HEK293T (cell line): ENCODE measurements at regions not wholly inside any gene's neighbourhood (a gene's known extent, or its start where the extent isn't known, plus 50 kb on each side); places are given as distances from the start of the nearest gene placed in this dataset.

Source experiments
- CTCF ChIA-PET: fragments of 350-600 bp; formaldehyde crosslinking; extraction: SDS; loops from one replicate; lab custom pipeline; 2021; ENCODE audit warnings: antibody characterized with exemption, inconsistent platforms; lab: Yijun Ruan, JAX
- POLR2A ChIA-PET: fragments of 350-600 bp; formaldehyde crosslinking; extraction: SDS; loops from one replicate; lab custom pipeline; 2020; ENCODE audit warnings: antibody characterized with exemption, inconsistent platforms; lab: Yijun Ruan, JAX
- DNase-seq: peaks from one replicate; pipeline ENCODE4 v3.0.0; 2012; ENCODE audit warnings: mixed read lengths; ENCODE audit errors: extremely low spot score
- ARNT ChIP-seq: fragments of 450-650 bp; IDR thresholded peaks from 2 replicates; pipeline ENCODE4 v1.6.1; 2017; ENCODE audit warnings: mild to moderate bottlenecking
- BHLHE40 ChIP-seq: fragments of 450-650 bp; IDR thresholded peaks from 2 replicates; pipeline ENCODE4 v1.6.1; 2016; ENCODE audit warnings: mild to moderate bottlenecking, moderate library complexity, borderline replicate concordance
- CTBP1 ChIP-seq: fragments of 450-650 bp; IDR thresholded peaks from 2 replicates; pipeline ENCODE4 v1.6.1; 2016; ENCODE audit warnings: borderline replicate concordance
- ELF4 ChIP-seq: fragments of 450-650 bp; IDR thresholded peaks from 2 replicates; pipeline ENCODE4 v1.6.1; 2017; ENCODE audit warnings: antibody characterized with exemption
- FOXA1 ChIP-seq: fragments of 450-650 bp; IDR thresholded peaks from 2 replicates; pipeline ENCODE4 v1.6.1; 2016; ENCODE audit warnings: mild to moderate bottlenecking
- FOXK2 ChIP-seq: fragments of 450-650 bp; IDR thresholded peaks from 2 replicates; pipeline ENCODE4 v1.6.1; 2016; ENCODE audit warnings: mild to moderate bottlenecking
- FOXM1 ChIP-seq: fragments of 450-650 bp; IDR thresholded peaks from 2 replicates; pipeline ENCODE4 v1.6.1; 2017; ENCODE audit warnings: mild to moderate bottlenecking, borderline replicate concordance
- HDGF ChIP-seq: fragments of 450-650 bp; IDR thresholded peaks from 2 replicates; pipeline ENCODE4 v1.6.1; 2017; ENCODE audit warnings: antibody characterized with exemption, borderline replicate concordance
- L3MBTL2 ChIP-seq: fragments of 450-650 bp; conservative IDR thresholded peaks from 2 replicates; pipeline ENCODE4 v1.6.1; 2016; ENCODE audit warnings: mild to moderate bottlenecking
- LEF1 ChIP-seq: fragments of 450-650 bp; IDR thresholded peaks from 2 replicates; pipeline ENCODE4 v1.6.1; 2017; ENCODE audit warnings: mild to moderate bottlenecking, borderline replicate concordance
- NFRKB ChIP-seq: fragments of 450-650 bp; IDR thresholded peaks from 2 replicates; pipeline ENCODE4 v1.6.1; 2016; ENCODE audit warnings: mild to moderate bottlenecking, moderate library complexity
- PKNOX1 ChIP-seq: fragments of 450-650 bp; IDR thresholded peaks from 2 replicates; pipeline ENCODE4 v1.6.1; 2016
- SP1 ChIP-seq: fragments of 450-650 bp; IDR thresholded peaks from 2 replicates; pipeline ENCODE4 v1.6.1; 2017
- SUZ12 ChIP-seq: fragments of 450-650 bp; IDR thresholded peaks from 2 replicates; pipeline ENCODE4 v1.6.1; 2016; ENCODE audit warnings: mild to moderate bottlenecking
- TARDBP ChIP-seq: fragments of 450-650 bp; IDR thresholded peaks from 2 replicates; pipeline ENCODE4 v1.6.1; 2016
- ZNF384 ChIP-seq: fragments of 450-650 bp; IDR thresholded peaks from 2 replicates; pipeline ENCODE4 v1.6.1; 2016

DNA sequence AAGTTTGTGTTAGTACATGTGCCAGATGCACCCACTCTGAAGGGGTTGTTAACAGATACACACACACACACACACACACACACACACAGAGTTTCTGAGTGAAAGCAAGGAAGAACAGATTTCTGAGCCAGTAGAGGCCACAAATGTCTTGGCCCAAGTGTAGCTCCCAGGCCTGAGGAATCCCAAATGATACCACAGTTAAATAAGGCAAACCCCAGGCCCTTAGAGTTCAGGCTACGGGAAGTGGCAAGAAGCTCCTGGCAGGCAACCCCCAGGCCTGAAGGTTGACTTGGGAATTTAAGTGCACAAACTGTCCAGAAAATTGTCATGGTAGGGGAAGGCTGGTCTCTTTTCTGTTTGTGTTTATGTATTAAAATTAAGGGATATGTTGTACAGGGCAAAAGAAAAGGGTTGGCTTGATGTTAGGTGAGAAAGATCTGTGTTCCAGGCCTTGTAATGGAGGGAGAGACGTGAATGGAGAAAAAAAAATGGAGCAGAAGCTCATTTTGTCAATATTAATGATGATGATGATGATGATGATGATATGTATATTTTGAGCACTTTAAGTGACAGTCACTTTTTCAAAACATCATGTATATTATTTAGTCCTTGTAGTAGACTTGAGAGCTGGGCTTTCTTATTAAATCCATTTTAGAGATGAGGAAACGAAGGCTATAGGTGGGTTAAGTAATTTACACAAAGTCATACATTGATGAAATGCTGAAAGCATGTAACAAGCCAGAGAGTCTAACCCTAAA is 317.0 kb upstream of the JAG1 start:
- POLR2A ChIA-PET: no interaction called here
- DNase-seq: no peak
- TF ChIP-seq CTBP1 (no peak), FOXA1 (no peak)
- CTCF ChIA-PET: no interaction called here

DNA sequence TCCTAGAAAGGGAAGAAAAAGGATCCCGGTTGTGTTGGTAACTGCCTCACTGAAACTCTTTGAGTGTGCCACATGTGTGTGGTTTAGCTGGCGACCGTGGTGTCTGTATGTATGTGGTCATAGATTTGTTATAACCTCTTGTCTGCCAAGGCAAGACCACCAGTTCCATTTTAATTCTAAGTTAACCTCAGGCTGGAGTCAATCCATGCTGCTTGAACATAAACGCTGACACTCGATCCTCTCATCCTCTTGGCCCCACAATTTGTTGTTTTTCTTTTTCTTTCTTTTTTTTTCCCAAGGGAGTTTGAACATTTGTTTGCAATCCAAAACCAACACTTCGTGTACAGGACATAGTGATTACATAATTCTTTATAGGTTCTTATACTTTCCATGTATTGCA is 318.9 kb upstream of the JAG1 start:
- no peak for TF ChIP-seq TARDBP
- no peak for TF ChIP-seq BHLHE40
- TF ChIP-seq CTBP1: no peak
- TF ChIP-seq LEF1: no peak
- no peak for DNase-seq
- CTCF ChIA-PET: no interaction called here
- POLR2A ChIA-PET: no interaction called here

GRCh38 chr20:10994991-10995700 is 321.3 kb upstream of the JAG1 start:
- DNase-seq: no peak
- POLR2A ChIA-PET: no interaction called here
- TF ChIP-seq PKNOX1 (no peak), NFRKB (no peak), HDGF (no peak), TARDBP (no peak), FOXM1 (no peak), ZNF384 (no peak), FOXA1 (no peak), L3MBTL2 (no peak), SUZ12 (no peak), ARNT (no peak), CTBP1 (no peak), BHLHE40 (no peak), LEF1 (no peak), ELF4 (no peak), SP1 (no peak), FOXK2 (no peak)
- CTCF ChIA-PET: no interaction called here

- DNase-seq: no peak
- POLR2A ChIA-PET: no interaction called here
- TF ChIP-seq ELF4: no peak
- TF ChIP-seq L3MBTL2: no peak
- TF ChIP-seq ARNT: no peak
- no peak for TF ChIP-seq HDGF
- no peak for TF ChIP-seq FOXK2
- no peak for TF ChIP-seq BHLHE40
- no peak for TF ChIP-seq SUZ12
- TF ChIP-seq CTBP1: no peak
- TF ChIP-seq ZNF384: no peak
- CTCF ChIA-PET: no interaction called here
Observed at GRCh38 chr20:10998476-10998875, 324.7 kb upstream of the JAG1 start.

DNA sequence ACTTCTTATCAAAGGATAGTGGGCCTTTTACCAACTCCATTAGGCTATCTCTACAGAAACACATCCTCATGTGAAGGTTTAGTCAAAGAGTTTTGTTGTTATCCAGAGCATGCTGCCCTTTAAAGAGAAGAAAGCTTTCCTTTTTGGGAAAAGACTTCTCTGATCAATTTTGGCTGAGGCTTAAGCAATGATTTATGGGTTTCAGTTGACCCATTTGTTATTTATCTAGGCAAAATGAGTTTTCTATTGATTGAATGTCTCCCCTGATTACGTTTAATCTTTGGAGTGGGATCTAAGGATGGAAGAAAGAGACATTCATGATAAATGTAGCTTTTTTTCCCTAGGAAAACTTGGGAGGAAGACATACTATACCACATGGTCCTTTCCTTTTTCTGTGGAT is 326.6 kb upstream of the JAG1 start:
- DNase-seq: no peak
- ChIA-PET POLR2A (no interaction called here), CTCF (no interaction called here)
- TF ChIP-seq ZNF384 (no peak), FOXK2 (no peak), LEF1 (no peak), SUZ12 (no peak), NFRKB (no peak), ELF4 (no peak), SP1 (no peak), HDGF (no peak), BHLHE40 (no peak), FOXA1 (no peak), TARDBP (no peak)

- ChIA-PET CTCF (no interaction called here), POLR2A (no interaction called here)
- no peak for TF ChIP-seq L3MBTL2
- TF ChIP-seq CTBP1: no peak
- TF ChIP-seq LEF1: no peak
- no peak for TF ChIP-seq SP1
- TF ChIP-seq FOXA1: no peak
- TF ChIP-seq ZNF384: no peak
- TF ChIP-seq FOXK2: no peak
- no peak for TF ChIP-seq FOXM1
- TF ChIP-seq TARDBP: no peak
- no peak for TF ChIP-seq PKNOX1
- no peak for DNase-seq
Observed at GRCh38 chr20:11001302-11001701, 327.5 kb upstream of the JAG1 start.

GRCh38 chr20:11001764-11002540 is 328.2 kb upstream of the JAG1 start:
- no peak for DNase-seq
- ChIA-PET POLR2A (no interaction called here), CTCF (no interaction called here)
- no peak for TF ChIP-seq L3MBTL2
- no peak for TF ChIP-seq PKNOX1
- no peak for TF ChIP-seq BHLHE40
- no peak for TF ChIP-seq FOXK2
- TF ChIP-seq ARNT: no peak
- no peak for TF ChIP-seq FOXM1
- TF ChIP-seq CTBP1: no peak
- TF ChIP-seq SUZ12: no peak
- TF ChIP-seq LEF1: no peak
- no peak for TF ChIP-seq ZNF384
- TF ChIP-seq NFRKB: no peak
